ENCODE measurements at regions not wholly inside any gene's neighbourhood (a gene's known extent, or its start where the extent isn't known, plus 50 kb on each side); places are given as distances from the start of the nearest gene placed in this dataset.

GRCh38 chr3:127063916-127064315, 81.0 kb downstream of the PLXNA1 start:
- TF ChIP-seq, protein P1, sequence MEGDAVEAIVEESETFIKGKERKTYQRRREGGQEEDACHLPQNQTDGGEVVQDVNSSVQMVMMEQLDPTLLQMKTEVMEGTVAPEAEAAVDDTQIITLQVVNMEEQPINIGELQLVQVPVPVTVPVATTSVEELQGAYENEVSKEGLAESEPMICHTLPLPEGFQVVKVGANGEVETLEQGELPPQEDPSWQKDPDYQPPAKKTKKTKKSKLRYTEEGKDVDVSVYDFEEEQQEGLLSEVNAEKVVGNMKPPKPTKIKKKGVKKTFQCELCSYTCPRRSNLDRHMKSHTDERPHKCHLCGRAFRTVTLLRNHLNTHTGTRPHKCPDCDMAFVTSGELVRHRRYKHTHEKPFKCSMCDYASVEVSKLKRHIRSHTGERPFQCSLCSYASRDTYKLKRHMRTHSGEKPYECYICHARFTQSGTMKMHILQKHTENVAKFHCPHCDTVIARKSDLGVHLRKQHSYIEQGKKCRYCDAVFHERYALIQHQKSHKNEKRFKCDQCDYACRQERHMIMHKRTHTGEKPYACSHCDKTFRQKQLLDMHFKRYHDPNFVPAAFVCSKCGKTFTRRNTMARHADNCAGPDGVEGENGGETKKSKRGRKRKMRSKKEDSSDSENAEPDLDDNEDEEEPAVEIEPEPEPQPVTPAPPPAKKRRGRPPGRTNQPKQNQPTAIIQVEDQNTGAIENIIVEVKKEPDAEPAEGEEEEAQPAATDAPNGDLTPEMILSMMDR (IDR thresholded peaks at IDR 0.05; ENCODE audit: borderline replicate concordance, control extremely low read depth, extremely low read depth, insufficient read depth, missing control alignments): no peak
- DNase-seq (ENCODE audit: low spot score): no peak
- in situ Hi-C loops (cut with MboI; ENCODE audit: low sequenced_read_pairs, unreplicated experiment): no loop called here

- in situ Hi-C loops (cut with MboI; ENCODE audit: low sequenced_read_pairs, unreplicated experiment): no loop called here
- TF ChIP-seq, protein P1 (IDR thresholded peaks at IDR 0.05; ENCODE audit: borderline replicate concordance, control extremely low read depth, extremely low read depth, insufficient read depth, missing control alignments): no peak
- DNase-seq (ENCODE audit: low spot score): no peak
Observed at GRCh38 chr3:127064391-127065137, 81.6 kb downstream of the PLXNA1 start.

DNA sequence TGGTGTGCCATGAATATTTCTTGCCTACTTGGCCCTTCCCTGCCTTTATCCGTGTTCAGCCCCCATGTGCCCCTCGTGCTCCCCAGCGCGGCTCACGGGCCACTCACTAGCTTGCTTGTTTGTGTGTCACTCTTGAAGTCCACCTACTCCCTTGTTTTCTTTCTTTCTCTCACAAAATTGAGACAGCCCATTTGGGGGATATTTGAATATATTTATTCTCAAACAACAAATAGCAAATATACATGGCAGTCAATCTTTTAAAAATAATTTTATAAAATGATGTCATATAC, 82.2 kb downstream of the PLXNA1 start:
- no peak for DNase-seq (ENCODE audit: low spot score)
- in situ Hi-C loops (cut with MboI; ENCODE audit: low sequenced_read_pairs, unreplicated experiment): no loop called here
- TF ChIP-seq, protein P1 (IDR thresholded peaks at IDR 0.05; ENCODE audit: borderline replicate concordance, control extremely low read depth, extremely low read depth, insufficient read depth, missing control alignments): no peak

DNA sequence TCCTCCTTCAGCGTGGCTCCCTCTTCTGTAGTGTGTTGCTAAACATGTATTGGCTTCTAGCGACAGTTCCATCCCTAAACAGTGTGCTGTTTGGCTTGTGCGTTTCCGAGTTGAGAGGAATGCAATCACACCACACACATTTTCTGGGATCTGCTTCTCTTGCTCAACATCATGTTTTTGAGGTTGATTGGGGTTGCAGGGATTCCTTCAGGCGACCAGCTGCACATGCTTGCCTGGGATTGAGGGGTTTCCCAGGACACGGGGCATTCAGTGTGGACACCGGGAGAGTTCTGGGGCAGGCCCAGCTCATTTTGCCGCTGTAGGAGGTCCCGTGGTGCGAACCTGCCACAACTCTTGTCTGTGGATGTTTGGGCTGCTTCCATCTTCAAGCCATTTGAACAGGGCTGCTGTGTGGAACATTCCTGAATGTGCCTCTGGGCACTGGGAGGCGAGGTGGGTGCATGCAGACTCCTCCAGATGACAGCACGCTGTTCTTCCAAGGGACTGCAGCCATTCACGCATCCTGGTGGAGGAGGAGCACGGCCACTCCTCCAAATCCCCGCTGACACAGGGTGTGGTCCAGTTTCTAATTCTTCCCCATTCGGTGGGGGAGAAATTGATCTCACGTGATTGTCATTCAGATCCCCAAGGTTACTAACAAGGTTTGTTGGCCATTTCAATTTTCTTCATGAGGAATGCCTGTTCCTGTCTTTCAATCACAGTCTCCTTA, 82.8 kb downstream of the PLXNA1 start:
- DNase-seq (ENCODE audit: low spot score): no peak
- in situ Hi-C loops (cut with MboI; ENCODE audit: low sequenced_read_pairs, unreplicated experiment): no loop called here
- TF ChIP-seq, protein P1 (IDR thresholded peaks at IDR 0.05; ENCODE audit: borderline replicate concordance, control extremely low read depth, extremely low read depth, insufficient read depth, missing control alignments): no peak

GRCh38 chr3:127066635-127067034, 83.7 kb downstream of the PLXNA1 start:
- TF ChIP-seq, protein P1 (IDR thresholded peaks at IDR 0.05; ENCODE audit: borderline replicate concordance, control extremely low read depth, extremely low read depth, insufficient read depth, missing control alignments): no peak
- in situ Hi-C loops (cut with MboI; ENCODE audit: low sequenced_read_pairs, unreplicated experiment): no loop called here
- DNase-seq (ENCODE audit: low spot score): no peak

DNA sequence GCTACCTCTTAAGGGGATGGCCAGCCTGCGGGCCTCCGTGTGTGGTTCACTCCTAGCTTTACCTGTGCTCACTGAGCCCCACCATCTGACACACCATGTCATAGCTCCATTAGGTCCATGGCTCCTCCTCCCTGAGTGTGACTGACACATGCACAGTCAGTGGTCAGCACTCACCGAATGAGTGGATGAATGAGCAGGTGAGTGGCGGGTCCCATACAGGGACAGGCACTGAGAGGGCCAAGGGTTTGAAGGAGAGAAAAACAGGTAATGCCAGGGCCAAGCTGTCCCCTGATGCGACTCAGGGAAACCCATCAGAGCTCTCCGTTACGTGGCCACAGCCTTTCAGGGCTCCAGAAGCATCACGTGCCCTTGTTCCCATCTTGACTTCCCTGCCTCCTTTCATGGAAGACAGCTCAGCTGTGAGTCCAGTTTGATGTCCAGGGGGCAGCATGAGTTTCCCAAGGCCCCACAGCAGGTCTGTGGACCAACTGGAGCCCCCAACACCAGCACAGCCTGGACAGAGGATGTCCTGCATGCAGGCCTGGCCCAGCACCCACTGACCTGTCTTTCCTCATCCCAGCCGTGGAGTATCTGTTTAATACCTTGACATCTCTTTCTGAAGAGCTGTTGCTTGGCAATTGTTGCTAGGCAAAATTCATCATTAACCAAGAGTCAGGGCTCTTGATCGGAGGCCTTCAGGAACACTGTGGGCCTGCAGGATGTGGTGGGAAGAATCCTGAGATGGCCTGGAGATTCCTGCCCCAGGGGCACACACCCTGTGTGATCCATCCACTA, 84.4 kb downstream of the PLXNA1 start:
- TF ChIP-seq, protein P1 (IDR thresholded peaks at IDR 0.05; ENCODE audit: borderline replicate concordance, control extremely low read depth, extremely low read depth, insufficient read depth, missing control alignments): no peak
- in situ Hi-C loops (cut with MboI; ENCODE audit: low sequenced_read_pairs, unreplicated experiment): no loop called here
- DNase-seq (ENCODE audit: low spot score): no peak

All from GM13976 (cell line).